ENCODE measurements at regions not wholly inside any gene's neighbourhood (a gene's known extent, or its start where the extent isn't known, plus 50 kb on each side); places are given as distances from the start of the nearest gene placed in this dataset.

GRCh38 chr7:1291357-1291689 is 58.7 kb downstream of the UNCX start:
- H3K27ac ChIP-seq (ENCODE audit: insufficient read depth, low read depth, low read length), result no peak overlapping the region
- intact Hi-C loops (cut with micrococcal nuclease), result no loop called here
- ChIA-PET POLR2A (no interaction called here), CTCF (no interaction called here)
- no peak overlapping the region for H3K4me3 ChIP-seq (replicated peaks in 1 of 3; ENCODE audit: insufficient read depth in 1 of 3, low read depth in 1 of 3, low read length in 3 of 3)
- H3K9ac ChIP-seq (replicated peaks; ENCODE audit: extremely low read depth, insufficient read depth, low read length), result no peak overlapping the region
- H3K4me1 ChIP-seq (ENCODE audit: control insufficient read depth, extremely low read depth, insufficient read depth, low read length), result no peaks in the 10 kb centered on the region
- H3K79me2 ChIP-seq (ENCODE audit: control insufficient read depth, insufficient read depth, low read length), result no peaks in the 10 kb centered on the region
- dilution Hi-C loops (cut with MboI; ENCODE audit: extremely low pct_ligation_motif_present, low sequenced_read_pairs), result no loop called here
- no peaks in the 10 kb centered on the region for H3K36me3 ChIP-seq (ENCODE audit: control insufficient read depth in 2 of 2, extremely low read depth in 1 of 2, insufficient read depth in 2 of 2, low read length in 2 of 2)
- H3K9me3 ChIP-seq (replicated peaks; ENCODE audit: control insufficient read depth, insufficient read depth, low read length), result no peaks in the 10 kb centered on the region
- H3K9me1 ChIP-seq (replicated peaks; ENCODE audit: control insufficient read depth, extremely low read depth, insufficient read depth, low read length), result no peaks in the 10 kb centered on the region
- no peak overlapping the region for H3K4me2 ChIP-seq (ENCODE audit: insufficient read depth, low read length)
- no TSS peak for BruUV-seq (replicated peaks)
- H2AFZ ChIP-seq (ENCODE audit: low read depth, low read length), result no peak overlapping the region
- TF ChIP-seq CTCF (IDR thresholded peaks at IDR 0.05; ENCODE audit: extremely low read depth in 1 of 2, insufficient read depth in 1 of 2, low read depth in 1 of 2, low read length in 2 of 2) (no peak), POLR2AphosphoS5 (IDR thresholded peaks at IDR 0.05; ENCODE audit: insufficient read depth, low read depth, low read length) (no peak), POLR2A (IDR thresholded peaks at IDR 0.05; ENCODE audit: low read depth, low read length) (no peak), MAX (IDR thresholded peaks at IDR 0.05; ENCODE audit: insufficient read depth, insufficient read length) (no peak), GATA2 (IDR thresholded peaks at IDR 0.05; ENCODE audit: insufficient read depth, insufficient read length, low read depth, low read length) (no peak), JUN (IDR thresholded peaks at IDR 0.05; ENCODE audit: borderline replicate concordance, insufficient read depth, insufficient read length, low read depth) (no peak), EZH2 (IDR thresholded peaks at IDR 0.05; ENCODE audit: borderline replicate concordance, low read depth, low read length, severe bottlenecking) (no peak), MYC (IDR thresholded peaks at IDR 0.05; ENCODE audit: low read depth, low read length) (no peak), FOS (IDR thresholded peaks at IDR 0.05; ENCODE audit: borderline replicate concordance, insufficient read depth, low read length) (no peak)
- peaks cover 10 to 14% of the 10 kb centered on the region in 2 experiments for H3K27me3 ChIP-seq (ENCODE audit: control insufficient read depth in 2 of 2, insufficient read depth in 2 of 2, low read length in 2 of 2)
- no peaks in the 10 kb centered on the region for H4K20me1 ChIP-seq (replicated peaks; ENCODE audit: control insufficient read depth, extremely low read depth, insufficient read depth, low read length)
- DNase-seq (ENCODE audit: low read depth, low spot score), result no peak
- no peak for FAIRE-seq
